Small intestine (tissue), 7 donors: ENCODE measurements at regions not wholly inside any gene's neighbourhood (a gene's known extent, or its start where the extent isn't known, plus 50 kb on each side); places are given as distances from the start of the nearest gene placed in this dataset.

Experiments
- DNase-seq, 2 donors: peaks; one replicate each; pipeline versions ENCODE4 v3.0.0 to v3.0.0-alpha.2; 2013
- FAIRE-seq: peaks from 2 replicates; lab custom pipeline; 2012; peaks lifted over from hg19 to GRCh38; lab: Jason Lieb, UNC
- H3K27ac ChIP-seq, 3 donors: one replicate each; pipeline ENCODE4 v1.5.1; 2013; ENCODE audit warnings: low read length in 2 of 3, mild to moderate bottlenecking in 2 of 3, control low read depth in 1 of 3, inconsistent platforms in 1 of 3, low read depth in 1 of 3, moderate library complexity in 1 of 3
- H3K27me3 ChIP-seq, 3 donors: one replicate each; pipeline ENCODE4 v1.6.1; 2013; ENCODE audit warnings: low read length in 3 of 3, inconsistent platforms in 1 of 3; ENCODE audit not compliant: control insufficient read depth in 3 of 3, insufficient read depth in 3 of 3
- H3K36me3 ChIP-seq, 3 donors: one replicate each; pipeline ENCODE4 v1.6.1; 2013; ENCODE audit warnings: low read length in 3 of 3, inconsistent platforms in 1 of 3, low read depth in 1 of 3, mild to moderate bottlenecking in 1 of 3, moderate library complexity in 1 of 3; ENCODE audit not compliant: control insufficient read depth in 3 of 3, insufficient read depth in 2 of 3
- H3K4me1 ChIP-seq, 3 donors: one replicate each; pipeline ENCODE4 v1.6.1; 2013; ENCODE audit warnings: low read length in 2 of 3, inconsistent platforms in 1 of 3, low read depth in 1 of 3, mild to moderate bottlenecking in 1 of 3, moderate library complexity in 1 of 3; ENCODE audit not compliant: control insufficient read depth in 3 of 3, insufficient read depth in 2 of 3
- H3K4me3 ChIP-seq, 3 donors: one replicate each; pipeline ENCODE4 v1.5.1; 2013; ENCODE audit warnings: low read length in 3 of 3, control low read depth in 1 of 3, inconsistent platforms in 1 of 3, low read depth in 1 of 3, mild to moderate bottlenecking in 1 of 3, moderate library complexity in 1 of 3
- H3K9me3 ChIP-seq, 2 donors: one replicate each; pipeline ENCODE4 v1.6.1; 2013; ENCODE audit warnings: low read depth in 1 of 2, low read length in 1 of 2; ENCODE audit not compliant: control insufficient read depth in 2 of 2, insufficient read depth in 1 of 2
- WGBS, 3 donors: extraction: QIAGEN DNeasy Blood & Tissue Kit; methylation state at CpG; one replicate each; pipeline ENCODE4 v1.1.7; 2013; 5-methylcytosine and 5-hydroxymethylcytosine counted together
- donor health status: healthy with polysubstance abuse.
- donor health status: control.
- donor health status: control.
- donor health status: Bipolar disorder and iron deficiency.
- donor health status: healthy.

- Histone ChIP-seq H3K27ac (no peak overlapping the region), H3K4me3 (no peak overlapping the region), H3K27me3 (no peaks in the 10 kb centered on the region), H3K36me3 (no peaks in the 10 kb centered on the region), H3K4me1 (no peaks in the 10 kb centered on the region), H3K9me3 (no peaks in the 10 kb centered on the region)
- FAIRE-seq, result no peak
- 76 to 88% (median 77%) methylated on average over 4 of the region's 4 CpGs for WGBS, 3 donors
- DNase-seq, result no peak
These were observed 343.5 kb upstream of the NT5C1B start for GRCh38 chr2:18932853-18933252.

- H3K9me3 ChIP-seq, result peaks cover 0 to 5% of the 10 kb centered on the region in 2 donors
- DNase-seq (no peak), FAIRE-seq (no peak)
- H3K27me3 ChIP-seq, result no peaks in the 10 kb centered on the region
- no peak overlapping the region for H3K4me3 ChIP-seq
- 83 to 94% (median 88%) methylated on average over 6 of the region's 6 CpGs for WGBS, 3 donors
- no peaks in the 10 kb centered on the region for H3K4me1 ChIP-seq
- H3K27ac ChIP-seq, result no peak overlapping the region
- H3K36me3 ChIP-seq, result no peaks in the 10 kb centered on the region
These were observed 341.6 kb upstream of the NT5C1B start for GRCh38 chr2:18930971-18931370.

- H3K27ac ChIP-seq, result no peak overlapping the region
These were observed 338.3 kb upstream of the NT5C1B start for GRCh38 chr2:18927525-18928232.

GRCh38 chr2:18926631-18927524 lies 337.5 kb upstream of the NT5C1B start:
- no peak for FAIRE-seq
- Histone ChIP-seq H3K4me1 (no peaks in the 10 kb centered on the region), H3K27me3 (no peaks in the 10 kb centered on the region), H3K27ac (no peak overlapping the region), H3K9me3 (peaks cover 0 to 5% of the 10 kb centered on the region in 2 donors), H3K4me3 (no peak overlapping the region), H3K36me3 (no peaks in the 10 kb centered on the region)
- WGBS, 3 donors, result 91 to 92% (median 92%) methylated on average over 9 of the region's 9 CpGs
- DNase-seq, result no peak

More at GRCh38 chr2:18927525-18928232, 338.3 kb upstream of the NT5C1B start:
- H3K4me3 ChIP-seq, result no peak overlapping the region
- no peaks in the 10 kb centered on the region for H3K27me3 ChIP-seq
- no peaks in the 10 kb centered on the region for H3K4me1 ChIP-seq
- WGBS, 3 donors, result 75 to 80% (median 76%) methylated on average over 3 of the region's 3 CpGs
- FAIRE-seq, result no peak
- peaks cover 0 to 5% of the 10 kb centered on the region in 2 donors for H3K9me3 ChIP-seq
- peak; percentile 22 to 24 for DNase-seq
- H3K36me3 ChIP-seq, result no peaks in the 10 kb centered on the region

DNA sequence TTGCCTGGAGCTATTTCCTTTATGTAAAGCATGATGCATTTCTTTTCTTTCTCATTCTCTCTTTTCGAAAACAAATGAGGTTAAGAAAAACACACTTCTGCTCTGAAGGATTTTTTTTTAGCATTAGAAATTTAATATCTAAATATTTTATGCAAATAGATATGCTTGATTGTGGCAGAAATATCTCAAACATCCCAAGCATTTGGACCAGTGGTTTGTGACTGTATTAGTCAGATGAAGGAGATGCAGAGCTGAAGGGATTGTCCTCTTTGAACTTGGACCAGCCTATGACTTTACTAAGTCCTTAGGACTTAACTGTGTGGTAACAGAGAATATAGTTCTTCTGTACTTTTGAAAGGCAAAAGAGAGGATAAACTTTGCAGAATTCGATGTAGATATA lies 335.9 kb upstream of the NT5C1B start:
- no peaks in the 10 kb centered on the region for H3K4me1 ChIP-seq
- no peaks in the 10 kb centered on the region for H3K36me3 ChIP-seq
- no peaks in the 10 kb centered on the region for H3K27me3 ChIP-seq
- H3K27ac ChIP-seq, result no peak overlapping the region
- FAIRE-seq (no peak), DNase-seq (no peak)
- H3K9me3 ChIP-seq, result peaks cover 0 to 5% of the 10 kb centered on the region in 2 donors
- 59 to 85% (median 77%) methylated on average over 2 of the region's 2 CpGs for WGBS, 3 donors
- no peak overlapping the region for H3K4me3 ChIP-seq

- Histone ChIP-seq H3K27me3 (no peaks in the 10 kb centered on the region), H3K27ac (no peak overlapping the region)
- no peak for FAIRE-seq
These were observed 335.5 kb upstream of the NT5C1B start for GRCh38 chr2:18924886-18925285.

DNA sequence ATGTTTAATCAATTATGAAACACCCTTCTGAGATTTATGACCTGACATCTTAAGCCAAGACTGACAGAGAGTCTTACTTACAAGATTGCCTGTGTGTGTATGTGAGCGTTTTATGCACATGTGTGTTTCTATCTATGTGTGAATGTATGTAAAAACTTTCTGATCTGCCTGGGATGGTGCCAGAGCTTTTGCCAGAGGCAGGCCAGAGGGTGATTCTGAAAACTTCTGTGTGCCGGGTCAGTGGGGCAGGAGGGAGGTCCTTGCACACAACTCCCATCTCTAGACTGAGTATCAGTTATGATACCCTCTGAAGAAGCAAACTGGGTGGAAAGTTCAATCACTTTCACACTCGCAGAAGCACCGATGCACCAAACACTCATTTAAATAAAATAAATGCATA lies 335.0 kb upstream of the NT5C1B start:
- H3K36me3 ChIP-seq, result no peaks in the 10 kb centered on the region
- no peak for FAIRE-seq
- DNase-seq, result no peak
- no peak overlapping the region for H3K27ac ChIP-seq
- H3K9me3 ChIP-seq, result peaks cover 0 to 5% of the 10 kb centered on the region in 2 donors
- no peaks in the 10 kb centered on the region for H3K27me3 ChIP-seq
- H3K4me1 ChIP-seq, result no peaks in the 10 kb centered on the region
- WGBS, 3 donors, result 73 to 92% (median 90%) methylated on average over 4 of the region's 4 CpGs
- H3K4me3 ChIP-seq, result no peak overlapping the region

More at GRCh38 chr2:18924886-18925285, 335.5 kb upstream of the NT5C1B start:
- no peak for DNase-seq
- Histone ChIP-seq H3K36me3 (no peaks in the 10 kb centered on the region), H3K4me3 (no peak overlapping the region), H3K9me3 (peaks cover 0 to 5% of the 10 kb centered on the region in 2 donors), H3K4me1 (no peaks in the 10 kb centered on the region)
- WGBS, 3 donors, result 58 to 97% (median 78%) methylated on average over 1 of the region's 1 CpG

DNA sequence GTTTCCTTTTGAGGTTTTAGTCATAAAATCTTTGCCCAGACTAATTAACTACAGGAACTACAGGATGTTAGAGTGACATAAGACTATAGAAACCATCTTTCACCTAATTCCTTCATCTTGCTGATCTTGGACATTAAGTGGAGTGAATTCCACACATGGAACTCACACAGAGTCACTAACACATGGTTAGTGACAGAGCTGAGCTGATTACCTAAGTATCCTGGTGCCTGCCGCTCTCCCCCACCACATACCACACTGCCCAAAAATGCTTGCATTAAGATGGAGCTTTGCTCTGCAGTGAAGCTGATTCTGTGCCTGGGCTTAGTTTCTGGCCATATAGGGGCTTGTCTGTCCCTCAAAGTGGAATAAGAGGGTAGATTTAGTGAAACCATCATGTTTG lies 332.9 kb upstream of the NT5C1B start:
- H3K36me3 ChIP-seq, result no peaks in the 10 kb centered on the region
- H3K4me1 ChIP-seq, result no peaks in the 10 kb centered on the region
- H3K27ac ChIP-seq, result no peak overlapping the region
- FAIRE-seq (no peak), DNase-seq (no peak)
- H3K4me3 ChIP-seq, result no peak overlapping the region
- 98 to 100% (median 100%) methylated on average over 1 of the region's 1 CpG for WGBS, 3 donors
- peaks cover 0 to 4% of the 10 kb centered on the region in 2 donors for H3K9me3 ChIP-seq
- no peaks in the 10 kb centered on the region for H3K27me3 ChIP-seq
